Liver (tissue), 8 donors: ENCODE measurements at regions not wholly inside any gene's neighbourhood (a gene's known extent, or its start where the extent isn't known, plus 50 kb on each side); places are given as distances from the start of the nearest gene placed in this dataset.

ENCODE experiments used
- DNase-seq: peaks from one replicate; pipeline ENCODE4 v3.0.0-alpha.2; 2017; ENCODE audit warnings: low spot score
- H3K27ac ChIP-seq, 2 donors: one replicate each; pipeline ENCODE4 v1.7.0; 2013; ENCODE audit warnings: inconsistent platforms in 2 of 2, low read length in 2 of 2, control low read depth in 1 of 2, low read depth in 1 of 2, mild to moderate bottlenecking in 1 of 2
- H3K27me3 ChIP-seq, 4 donors: one replicate each; pipeline versions ENCODE4 v1.6.1 to v1.7.0; 2013; ENCODE audit warnings: low read length in 3 of 4, inconsistent platforms in 1 of 4, mild to moderate bottlenecking in 1 of 4, moderate library complexity in 1 of 4; ENCODE audit not compliant: control insufficient read depth in 4 of 4, insufficient read depth in 4 of 4
- H3K36me3 ChIP-seq, 4 donors: one replicate each; pipeline versions ENCODE4 v1.6.1 to v1.7.0; 2013; ENCODE audit warnings: low read length in 3 of 4, mild to moderate bottlenecking in 3 of 4, low read depth in 1 of 4, moderate library complexity in 1 of 4; ENCODE audit not compliant: control insufficient read depth in 4 of 4, insufficient read depth in 3 of 4
- H3K4me1 ChIP-seq, 4 donors: one replicate each; pipeline versions ENCODE4 v1.6.1 to v1.7.0; 2013; ENCODE audit warnings: low read length in 3 of 4, mild to moderate bottlenecking in 3 of 4, moderate library complexity in 1 of 4; ENCODE audit not compliant: control insufficient read depth in 4 of 4, insufficient read depth in 4 of 4
- H3K4me3 ChIP-seq, 3 donors: one replicate each; pipeline versions ENCODE4 v1.6.1 to v1.7.0; 2013; ENCODE audit warnings: low read length in 3 of 3, control low read depth in 1 of 3, low read depth in 1 of 3, mild to moderate bottlenecking in 1 of 3
- H3K9ac ChIP-seq, 2 donors: one replicate each; pipeline ENCODE4 v1.7.0; 2013; ENCODE audit warnings: low read length in 2 of 2, mild to moderate bottlenecking in 2 of 2, moderate library complexity in 2 of 2, control low read depth in 1 of 2, low read depth in 1 of 2
- H3K9me3 ChIP-seq, 4 donors: one replicate each; pipeline versions ENCODE4 v1.6.1 to v1.7.0; 2013; ENCODE audit warnings: low read length in 3 of 4; ENCODE audit not compliant: control insufficient read depth in 4 of 4
- CTCF ChIP-seq: fragments of 150-350 bp; IDR thresholded peaks from 2 replicates; pipeline ENCODE4 v1.5.1; 2017; ENCODE audit warnings: improper control_type of control experiment, low read depth, low read length; ENCODE audit not compliant: missing input control
- EGR1 ChIP-seq, 2 donors: IDR thresholded peaks; 2 replicates each; pipeline ENCODE4 v1.6.1; 2016 to 2018; ENCODE audit warnings: antibody characterized with exemption in 2 of 2, low read depth in 2 of 2
- FOXA1 ChIP-seq: IDR thresholded peaks from 2 replicates; pipeline ENCODE4 v1.6.1; 2016; ENCODE audit warnings: antibody characterized with exemption
- FOXA2 ChIP-seq: IDR thresholded peaks from 2 replicates; pipeline ENCODE4 v1.6.1; 2016; ENCODE audit warnings: antibody characterized with exemption
- GABPA ChIP-seq, 2 donors: IDR thresholded peaks in 1 of 2; conservative IDR thresholded peaks in 1 of 2; 2 replicates each; pipeline ENCODE4 v1.6.1; 2016; ENCODE audit warnings: antibody characterized with exemption in 2 of 2, mild to moderate bottlenecking in 1 of 2, moderate library complexity in 1 of 2
- HNF4A ChIP-seq, 2 donors: conservative IDR thresholded peaks; 2 replicates each; pipeline ENCODE4 v1.6.1; 2016; ENCODE audit warnings: antibody characterized with exemption in 2 of 2, mild to moderate bottlenecking in 2 of 2
- HNF4G ChIP-seq: IDR thresholded peaks from 2 replicates; pipeline ENCODE4 v1.6.1; 2016; ENCODE audit warnings: antibody characterized with exemption
- JUND ChIP-seq, 2 donors: IDR thresholded peaks; 2 replicates each; pipeline ENCODE4 v1.6.1; 2016; ENCODE audit warnings: antibody characterized with exemption in 2 of 2
- MAX ChIP-seq: IDR thresholded peaks from 2 replicates; pipeline ENCODE4 v1.6.1; 2016; ENCODE audit warnings: antibody characterized with exemption
- NR2F2 ChIP-seq: IDR thresholded peaks from 2 replicates; pipeline ENCODE4 v1.6.1; 2016; ENCODE audit warnings: antibody characterized with exemption
- RAD21 ChIP-seq, 2 donors: IDR thresholded peaks; 2 replicates each; pipeline ENCODE4 v1.6.1; 2016; ENCODE audit warnings: antibody characterized with exemption in 2 of 2, mild to moderate bottlenecking in 2 of 2
- REST ChIP-seq: IDR thresholded peaks from 2 replicates; pipeline ENCODE4 v1.6.1; 2016; ENCODE audit warnings: antibody characterized with exemption, mild to moderate bottlenecking
- RXRA ChIP-seq, 2 donors: IDR thresholded peaks; 2 replicates each; pipeline ENCODE4 v1.6.1; 2017 to 2018; ENCODE audit warnings: antibody characterized with exemption in 2 of 2, mild to moderate bottlenecking in 1 of 2
- SP1 ChIP-seq: IDR thresholded peaks from 2 replicates; pipeline ENCODE4 v1.6.1; 2018; ENCODE audit warnings: antibody characterized with exemption, mild to moderate bottlenecking
- YY1 ChIP-seq: IDR thresholded peaks from 2 replicates; pipeline ENCODE4 v1.6.1; 2016; ENCODE audit warnings: antibody characterized with exemption, mild to moderate bottlenecking
- ZBTB33 ChIP-seq: IDR thresholded peaks from 2 replicates; pipeline ENCODE4 v1.6.1; 2016; ENCODE audit warnings: antibody characterized with exemption
- WGBS: extraction: QIAGEN DNeasy Blood & Tissue Kit; methylation state at CpG from one replicate; pipeline ENCODE4 v1.1.7; 2013; 5-methylcytosine and 5-hydroxymethylcytosine counted together
- donor health status: healthy.
- donor health status: healthy.
- donor health status: healthy.
- donor health status: healthy.
- donor health status: healthy.

GRCh38 chr3:18288243-18288642 is 136.9 kb downstream of the SATB1 start (continued):
- TF ChIP-seq MAX = no peak

GRCh38 chr3:18284716-18285115 is 140.4 kb downstream of the SATB1 start:
- WGBS = 94% methylated on average over 2 of the region's 2 CpGs
- Histone ChIP-seq H3K4me1 (no peaks in the 10 kb centered on the region), H3K4me3 (no peak overlapping the region), H3K27me3 (no peaks in the 10 kb centered on the region), H3K9ac (no peak overlapping the region), H3K9me3 (no peaks in the 10 kb centered on the region), H3K27ac (no peak overlapping the region), H3K36me3 (no peaks in the 10 kb centered on the region)
- DNase-seq = no peak
- no peak for TF ChIP-seq CTCF
- no peak for TF ChIP-seq GABPA (IDR thresholded peaks at IDR 0.05 in 1 of 2, conservative IDR thresholded peaks at IDR 0.05 in 1 of 2)
- TF ChIP-seq RXRA (IDR thresholded peaks at IDR 0.05) = no peak
- TF ChIP-seq JUND (IDR thresholded peaks at IDR 0.05) = no peak
- no peak for TF ChIP-seq NR2F2
- TF ChIP-seq RAD21 (IDR thresholded peaks at IDR 0.05) = no peak
- TF ChIP-seq REST = no peak
- no peak for TF ChIP-seq EGR1 (IDR thresholded peaks at IDR 0.05; ENCODE audit: low read depth in 2 of 2)
- no peak for TF ChIP-seq FOXA2
- TF ChIP-seq HNF4A (conservative IDR thresholded peaks at IDR 0.05) = no peak

- DNase-seq = no peak
- Histone ChIP-seq H3K27ac (no peak overlapping the region), H3K9ac (no peak overlapping the region), H3K4me1 (no peaks in the 10 kb centered on the region), H3K4me3 (no peak overlapping the region), H3K36me3 (no peaks in the 10 kb centered on the region), H3K9me3 (no peaks in the 10 kb centered on the region), H3K27me3 (no peaks in the 10 kb centered on the region)
- 64% methylated on average over 2 of the region's 2 CpGs for WGBS
- TF ChIP-seq GABPA (IDR thresholded peaks at IDR 0.05 in 1 of 2, conservative IDR thresholded peaks at IDR 0.05 in 1 of 2) (no peak), RAD21 (IDR thresholded peaks at IDR 0.05) (no peak), YY1 (no peak), HNF4A (conservative IDR thresholded peaks at IDR 0.05) (no peak), SP1 (no peak), RXRA (IDR thresholded peaks at IDR 0.05) (no peak), ZBTB33 (no peak), REST (no peak), FOXA2 (no peak), MAX (no peak), NR2F2 (no peak), CTCF (no peak), HNF4G (no peak), FOXA1 (no peak)
Measured at GRCh38 chr3:18283680-18284079, 141.5 kb downstream of the SATB1 start.
